Thoracic aorta (tissue), 2 donors: ENCODE measurements at regions not wholly inside any gene's neighbourhood (a gene's known extent, or its start where the extent isn't known, plus 50 kb on each side); places are given as distances from the start of the nearest gene placed in this dataset.

ENCODE experiments used
- ATAC-seq: fragments of 150-250 bp; one replicate; pipeline ENCODE4 v1.8.0; 2017; ENCODE audit warnings: low read depth; ENCODE audit not compliant: insufficient number of reproducible peaks, low FRiP score
- DNase-seq: peaks from one replicate; pipeline ENCODE4 v3.0.0-alpha.2; 2020; ENCODE audit warnings: low spot score
- H3K27ac ChIP-seq, 2 donors: fragments of 200-600 bp; sonication (generic); 1 replicate in 1 of 2; 2 replicates in 1 of 2; pipeline ENCODE4 v1.5.1; 2016; ENCODE audit warnings: mild to moderate bottlenecking in 2 of 2, moderate library complexity in 2 of 2
- H3K27me3 ChIP-seq: fragments of 200-600 bp; sonication (generic); replicated peaks from 2 replicates; pipeline ENCODE4 v1.6.0; 2016; ENCODE audit warnings: mild to moderate bottlenecking; ENCODE audit not compliant: insufficient read depth
- H3K36me3 ChIP-seq: fragments of 200-600 bp; sonication (generic); one replicate; pipeline ENCODE4 v1.5.1; 2016
- H3K4me1 ChIP-seq, 2 donors: fragments of 200-600 bp; sonication (generic); 1 replicate in 1 of 2; 2 replicates in 1 of 2; pipeline versions ENCODE4 v1.5.1 to v1.6.0; 2016; ENCODE audit warnings: low read depth in 2 of 2, mild to moderate bottlenecking in 1 of 2; ENCODE audit not compliant: control insufficient read depth in 1 of 2
- H3K4me3 ChIP-seq: fragments of 200-600 bp; sonication (generic); 2 replicates; pipeline ENCODE4 v1.5.1; 2016; ENCODE audit warnings: mild to moderate bottlenecking
- H3K9me3 ChIP-seq: fragments of 200-600 bp; sonication (generic); 2 replicates; pipeline ENCODE4 v1.5.1; 2016
- CTCF ChIP-seq: fragments of 200-600 bp; sonication (generic); IDR thresholded peaks from one replicate; pipeline ENCODE4 v1.5.1; 2019; ENCODE audit warnings: antibody characterized with exemption

- TF ChIP-seq CTCF = no peak
- DNase-seq (no peak), ATAC-seq (no peak)
- no peaks in the 10 kb centered on the region for H3K27me3 ChIP-seq
- no peak overlapping the region for H3K27ac ChIP-seq
- no peaks in the 10 kb centered on the region for H3K36me3 ChIP-seq
- no peaks in the 10 kb centered on the region for H3K4me1 ChIP-seq
- no peaks in the 10 kb centered on the region for H3K9me3 ChIP-seq
- no peak overlapping the region for H3K4me3 ChIP-seq
Observed at GRCh38 chr1:87165177-87165576, 163.5 kb upstream of the LMO4 start.

DNA sequence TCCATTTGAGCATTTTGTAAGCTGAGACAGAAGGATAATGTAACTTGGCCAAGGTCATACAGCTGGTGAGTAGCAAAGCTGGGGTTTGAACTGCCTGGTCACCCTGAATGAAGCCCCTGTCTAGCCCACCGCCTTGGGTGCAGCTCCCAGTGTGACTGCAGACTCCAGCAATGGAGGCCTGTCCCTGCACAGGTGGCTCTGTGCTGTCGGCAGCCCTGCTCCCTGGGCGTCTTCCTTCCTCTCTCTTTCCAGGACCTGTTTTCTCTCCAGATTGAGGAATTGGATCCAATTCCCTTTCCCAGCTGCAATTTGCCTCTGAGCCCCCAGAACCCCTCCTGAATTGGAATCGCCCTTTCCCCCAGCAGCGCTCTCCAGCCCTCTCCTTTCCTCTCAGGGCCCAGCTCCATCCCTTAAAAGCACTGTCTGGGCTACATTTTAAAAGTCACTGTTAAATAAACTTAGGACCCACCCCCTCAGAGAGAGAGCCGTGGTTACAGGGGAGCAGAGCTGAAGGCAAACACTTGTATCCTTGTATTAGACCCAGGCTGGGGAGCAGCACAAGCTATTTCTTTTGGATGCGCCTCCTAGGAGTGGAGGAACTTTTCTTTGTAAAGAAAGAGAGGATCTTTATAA, 161.4 kb upstream of the LMO4 start:
- no peak for ATAC-seq
- Histone ChIP-seq H3K4me3 (no peak overlapping the region), H3K27ac (no peak overlapping the region), H3K36me3 (no peaks in the 10 kb centered on the region), H3K27me3 (no peaks in the 10 kb centered on the region), H3K4me1 (no peaks in the 10 kb centered on the region), H3K9me3 (no peaks in the 10 kb centered on the region)
- TF ChIP-seq CTCF = no peak
- no peak for DNase-seq

- TF ChIP-seq CTCF = no peak
- DNase-seq (no peak), ATAC-seq (no peak)
- Histone ChIP-seq H3K36me3 (no peaks in the 10 kb centered on the region), H3K27ac (no peak overlapping the region), H3K27me3 (no peaks in the 10 kb centered on the region), H3K9me3 (no peaks in the 10 kb centered on the region), H3K4me1 (no peaks in the 10 kb centered on the region), H3K4me3 (no peak overlapping the region)
Observed at GRCh38 chr1:87167848-87168525, 160.7 kb upstream of the LMO4 start.

DNA sequence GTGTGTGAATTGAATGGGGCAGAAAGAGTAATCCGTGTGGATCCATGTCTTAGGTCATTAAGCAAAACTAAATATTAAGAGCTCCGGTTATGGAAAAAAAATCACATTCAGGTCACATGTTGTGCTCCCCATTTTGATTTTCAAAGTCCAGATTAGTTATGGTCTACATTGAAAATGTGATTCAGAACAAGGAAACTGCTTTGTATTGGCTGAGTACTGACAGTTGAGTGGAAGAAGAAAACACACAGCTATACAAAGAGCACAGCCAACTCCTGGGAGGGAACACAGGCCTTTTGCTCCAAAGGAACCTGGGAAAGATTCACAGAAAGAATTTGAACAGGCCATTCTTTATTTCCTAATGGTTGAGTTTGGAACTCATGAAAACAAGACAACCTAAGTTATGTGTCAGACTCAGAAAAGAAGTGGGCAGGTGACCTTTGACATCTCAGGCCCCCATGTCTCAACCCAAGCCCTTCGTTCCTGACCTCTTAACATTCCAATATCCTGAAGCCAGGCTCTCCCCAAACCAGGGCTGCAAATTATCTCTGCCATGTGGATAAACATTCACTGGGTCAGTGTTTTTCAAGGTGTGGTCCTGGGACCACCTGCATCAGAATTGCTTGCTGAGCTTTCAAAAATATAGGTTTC, 159.3 kb upstream of the LMO4 start:
- TF ChIP-seq CTCF = no peak
- ATAC-seq (no peak), DNase-seq (no peak)
- Histone ChIP-seq H3K4me3 (no peak overlapping the region), H3K9me3 (no peaks in the 10 kb centered on the region), H3K36me3 (no peaks in the 10 kb centered on the region), H3K4me1 (no peaks in the 10 kb centered on the region), H3K27me3 (no peaks in the 10 kb centered on the region), H3K27ac (no peak overlapping the region)

DNA sequence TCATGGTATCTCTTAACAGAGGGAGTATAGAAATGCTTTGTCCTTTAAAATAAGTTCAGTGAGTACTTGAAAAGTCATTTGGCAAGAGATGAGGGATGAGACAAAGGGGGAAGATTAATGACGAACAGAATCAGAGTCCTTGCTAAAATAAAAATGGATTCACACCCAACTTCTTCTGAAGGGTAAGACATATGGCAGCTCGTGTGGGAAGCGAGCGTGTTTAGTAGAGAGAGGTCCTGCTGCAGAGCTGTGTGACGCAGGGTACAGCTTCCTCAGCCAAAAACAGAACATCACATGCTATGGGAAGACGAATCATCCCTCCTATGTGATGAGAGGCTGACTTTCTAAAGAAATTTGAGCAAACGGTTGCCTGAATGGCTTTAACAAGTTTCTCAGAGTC, 158.5 kb upstream of the LMO4 start:
- Histone ChIP-seq H3K9me3 (no peaks in the 10 kb centered on the region), H3K4me1 (no peaks in the 10 kb centered on the region), H3K4me3 (no peak overlapping the region), H3K27me3 (no peaks in the 10 kb centered on the region), H3K36me3 (no peaks in the 10 kb centered on the region), H3K27ac (no peak overlapping the region)
- no peak for TF ChIP-seq CTCF
- DNase-seq (no peak), ATAC-seq (no peak)
